ENCODE measurements at regions not wholly inside any gene's neighbourhood (a gene's known extent, or its start where the extent isn't known, plus 50 kb on each side); places are given as distances from the start of the nearest gene placed in this dataset.
"Not testable (repeated sequence)": the region's sequence is repeated elsewhere in the genome, so short reads cannot be mapped to it uniquely, and the experiment has no call there.

DNA sequence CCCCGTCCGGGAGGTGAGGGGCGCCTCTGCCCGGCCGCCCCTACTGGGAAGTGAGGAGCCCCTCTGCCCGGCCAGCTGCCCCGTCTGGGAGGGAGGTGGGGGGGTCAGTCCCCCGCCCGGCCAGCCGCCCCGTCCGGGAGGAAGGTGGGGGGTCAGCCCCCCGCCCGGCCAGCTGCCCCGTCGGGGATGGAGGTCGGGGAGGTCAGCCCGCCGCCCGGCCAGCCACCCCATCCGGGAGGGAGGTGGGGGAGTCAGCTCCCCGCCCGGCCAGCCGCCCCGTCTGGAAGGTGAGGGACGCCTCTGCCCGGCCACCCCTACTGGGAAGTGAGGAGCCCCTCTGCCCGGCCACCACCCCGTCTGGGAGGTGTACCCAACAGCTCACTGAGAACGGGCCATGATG lies 175.3 kb upstream of the CRIM1 start:
- TF ChIP-seq, protein P1, sequence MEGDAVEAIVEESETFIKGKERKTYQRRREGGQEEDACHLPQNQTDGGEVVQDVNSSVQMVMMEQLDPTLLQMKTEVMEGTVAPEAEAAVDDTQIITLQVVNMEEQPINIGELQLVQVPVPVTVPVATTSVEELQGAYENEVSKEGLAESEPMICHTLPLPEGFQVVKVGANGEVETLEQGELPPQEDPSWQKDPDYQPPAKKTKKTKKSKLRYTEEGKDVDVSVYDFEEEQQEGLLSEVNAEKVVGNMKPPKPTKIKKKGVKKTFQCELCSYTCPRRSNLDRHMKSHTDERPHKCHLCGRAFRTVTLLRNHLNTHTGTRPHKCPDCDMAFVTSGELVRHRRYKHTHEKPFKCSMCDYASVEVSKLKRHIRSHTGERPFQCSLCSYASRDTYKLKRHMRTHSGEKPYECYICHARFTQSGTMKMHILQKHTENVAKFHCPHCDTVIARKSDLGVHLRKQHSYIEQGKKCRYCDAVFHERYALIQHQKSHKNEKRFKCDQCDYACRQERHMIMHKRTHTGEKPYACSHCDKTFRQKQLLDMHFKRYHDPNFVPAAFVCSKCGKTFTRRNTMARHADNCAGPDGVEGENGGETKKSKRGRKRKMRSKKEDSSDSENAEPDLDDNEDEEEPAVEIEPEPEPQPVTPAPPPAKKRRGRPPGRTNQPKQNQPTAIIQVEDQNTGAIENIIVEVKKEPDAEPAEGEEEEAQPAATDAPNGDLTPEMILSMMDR (conservative IDR thresholded peaks at IDR 0.05; ENCODE audit: low read length): not testable (repeated sequence)
- not testable (repeated sequence) for TF ChIP-seq EZH2phosphoT487 (IDR thresholded peaks at IDR 0.05; ENCODE audit: borderline replicate concordance)
